Psoas muscle (tissue), 7 donors: ENCODE measurements at regions not wholly inside any gene's neighbourhood (a gene's known extent, or its start where the extent isn't known, plus 50 kb on each side); places are given as distances from the start of the nearest gene placed in this dataset.

ENCODE experiments used
- ATAC-seq, 4 donors: fragments of 200-7000 bp; cut with Tn5 transposase; one replicate each; pipeline ENCODE4 v1.9.1; 2020; ENCODE audit warnings: moderate library complexity in 3 of 4, mild to moderate bottlenecking in 2 of 4
- DNase-seq, 2 donors: peaks; one replicate each; pipeline ENCODE4 v3.0.0-alpha.2; 2020
- H3K27ac ChIP-seq: fragments of 200-600 bp; one replicate; pipeline ENCODE4 v1.8.0; 2022
- H3K27me3 ChIP-seq, 3 donors: fragments of 200-600 bp in 1 of 3; one replicate each; pipeline versions ENCODE4 v1.6.1 to v1.8.0; 2013 to 2022; ENCODE audit warnings: low read length in 2 of 3, mild to moderate bottlenecking in 2 of 3, moderate library complexity in 1 of 3; ENCODE audit not compliant: insufficient read depth in 3 of 3
- H3K36me3 ChIP-seq, 2 donors: fragments of 200-600 bp in 1 of 2; one replicate each; pipeline versions ENCODE4 v1.6.1 to v1.8.0; 2013 to 2022; ENCODE audit warnings: low read depth in 1 of 2, mild to moderate bottlenecking in 1 of 2, moderate library complexity in 1 of 2; ENCODE audit not compliant: insufficient read depth in 1 of 2
- H3K4me1 ChIP-seq: fragments of 200-600 bp; one replicate; pipeline ENCODE4 v1.8.0; 2022
- H3K4me3 ChIP-seq: fragments of 200-600 bp; one replicate; pipeline ENCODE4 v1.8.0; 2022; ENCODE audit warnings: mild to moderate bottlenecking
- H3K9me3 ChIP-seq: fragments of 200-600 bp; one replicate; pipeline ENCODE4 v1.8.0; 2022
- CTCF ChIP-seq: fragments of 200-600 bp; IDR thresholded peaks from one replicate; pipeline ENCODE4 v1.8.0; 2022; ENCODE audit warnings: antibody characterized with exemption
- WGBS, 3 donors: extraction: QIAGEN DNeasy Blood & Tissue Kit; methylation state at CpG; one replicate each; pipeline versions ENCODE4 v1.1.6 to v1.1.7; 2013; 5-methylcytosine and 5-hydroxymethylcytosine counted together
- intact Hi-C, 2 donors: fragments of 100-400 bp; cut with DNase I; formaldehyde crosslinking; loops; one replicate each; pipeline versions ENCODE4 v1.11.0 to v1.14.2; 2022
- donor health status: healthy with polysubstance abuse.
- donor health status: DM: no; HTN: no; CAD: no; lungs with moderate emphysema.
- donor health status: Bipolar disorder and iron deficiency.
- donor health status: healthy.
- donor health status: DM: yes; HTN: yes; CAD: no.
- donor health status: DM: no; HTN: no; CAD: no.
- donor health status: DM: yes; HTN: yes; CAD: no.

DNA sequence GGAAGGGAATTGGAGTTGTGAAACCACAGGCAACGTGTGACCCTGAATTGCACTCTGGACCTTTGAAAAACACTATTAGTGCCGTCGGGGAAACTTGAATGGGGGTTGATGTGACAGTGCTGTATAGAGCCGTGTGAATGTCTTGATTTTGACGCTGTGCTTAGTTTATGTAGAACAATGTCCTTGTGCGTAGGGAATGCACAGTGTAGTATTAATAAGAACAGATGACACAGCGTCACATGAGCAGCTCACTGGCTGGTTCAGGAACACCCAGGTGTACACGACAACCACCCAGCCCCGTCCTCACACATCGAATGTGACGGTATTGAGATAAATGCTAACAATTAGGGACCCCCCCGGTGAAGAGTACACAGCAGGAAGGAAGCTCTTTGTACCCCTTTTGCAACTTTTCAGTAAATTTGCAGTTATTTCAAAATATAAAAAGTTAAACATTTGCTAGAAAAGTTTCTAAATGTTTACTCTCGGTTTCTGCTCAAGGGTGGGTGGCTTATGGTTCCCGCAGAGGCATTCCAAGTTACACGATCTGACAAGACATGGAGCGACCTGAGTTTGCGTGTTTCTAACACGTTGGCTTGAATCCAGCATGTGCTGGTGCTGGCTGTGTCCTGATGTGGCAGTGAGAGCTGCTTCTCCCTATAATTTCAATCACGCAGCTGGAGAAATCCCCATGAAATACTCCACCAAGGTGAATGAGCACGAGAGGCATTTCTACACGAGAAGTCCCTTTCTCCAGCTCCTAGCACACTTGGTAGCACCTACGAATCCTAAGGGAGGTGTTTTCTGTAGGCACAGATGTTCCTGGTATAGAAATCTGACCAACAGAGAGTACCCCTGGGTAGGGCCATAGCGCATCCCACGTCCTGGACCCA, 208.0 kb upstream of the EXOC2 start:
- H3K4me1 ChIP-seq, result peaks cover 6% of the 10 kb centered on the region
- H3K9me3 ChIP-seq, result no peaks in the 10 kb centered on the region
- no peak for DNase-seq
- peak in 2 of 4 donors; percentile 57 to 61 for ATAC-seq
- peak overlapping the region; percentile 21 for H3K4me3 ChIP-seq
- peaks cover 0 to 2% (median 0%) of the 10 kb centered on the region in 3 donors for H3K27me3 ChIP-seq
- 43 to 55% (median 50%) methylated on average over 24 of the region's 24 CpGs for WGBS, 3 donors
- no peak overlapping the region for H3K27ac ChIP-seq
- no peaks in the 10 kb centered on the region for H3K36me3 ChIP-seq
- intact Hi-C loops, result no loop called here
- no peak for TF ChIP-seq CTCF

- H3K27me3 ChIP-seq, result peaks cover 0 to 2% (median 0%) of the 10 kb centered on the region in 3 donors
- DNase-seq (no peak), ATAC-seq (no peak)
- WGBS, 3 donors, result 78 to 85% (median 80%) methylated on average over 12 of the region's 12 CpGs
- no peaks in the 10 kb centered on the region for H3K9me3 ChIP-seq
- no peaks in the 10 kb centered on the region for H3K36me3 ChIP-seq
- no peak for TF ChIP-seq CTCF
- intact Hi-C loops, result no loop called here
- H3K4me3 ChIP-seq, result no peak overlapping the region
- no peak overlapping the region for H3K27ac ChIP-seq
- peaks cover 6% of the 10 kb centered on the region for H3K4me1 ChIP-seq
These were observed 204.7 kb upstream of the EXOC2 start for GRCh38 chr6:897528-898207.

DNA sequence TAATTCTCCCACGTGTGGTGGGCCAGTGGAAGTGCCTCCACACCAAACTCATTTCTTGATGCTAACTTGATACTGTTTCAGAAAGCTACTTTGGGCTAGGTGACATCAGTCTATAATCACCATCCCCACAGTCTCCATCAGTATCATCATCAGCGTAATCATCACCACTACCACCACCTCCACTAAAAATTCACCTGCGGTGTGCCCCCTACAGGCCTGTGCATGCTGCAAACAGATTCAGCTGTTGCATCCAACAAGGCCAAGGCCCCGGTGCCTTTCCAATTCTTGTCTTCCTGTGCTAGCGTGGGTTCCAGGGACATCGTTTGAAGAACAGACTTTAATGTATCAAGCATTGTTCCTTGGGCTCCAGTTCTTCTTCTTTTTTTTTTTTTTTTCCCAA, 201.3 kb upstream of the EXOC2 start:
- intact Hi-C loops, result no loop called here
- Histone ChIP-seq H3K36me3 (no peaks in the 10 kb centered on the region), H3K27me3 (peaks cover 0 to under 1% (median 0%) of the 10 kb centered on the region in 3 donors), H3K4me3 (no peak overlapping the region), H3K4me1 (no peaks in the 10 kb centered on the region), H3K27ac (no peak overlapping the region), H3K9me3 (no peaks in the 10 kb centered on the region)
- TF ChIP-seq CTCF, result no peak
- 72 to 77% (median 74%) methylated on average over 6 of the region's 6 CpGs for WGBS, 3 donors
- DNase-seq (no peak), ATAC-seq (no peak)

- WGBS, 3 donors, result 69 to 79% (median 70%) methylated on average over 6 of the region's 6 CpGs
- Histone ChIP-seq H3K4me1 (no peaks in the 10 kb centered on the region), H3K9me3 (no peaks in the 10 kb centered on the region), H3K4me3 (no peak overlapping the region), H3K27ac (no peak overlapping the region), H3K27me3 (no peaks in the 10 kb centered on the region), H3K36me3 (no peaks in the 10 kb centered on the region)
- DNase-seq, result no peak
- intact Hi-C loops, result no loop called here
- TF ChIP-seq CTCF, result no peak
- ATAC-seq, result no peak
These were observed 198.1 kb upstream of the EXOC2 start for GRCh38 chr6:890995-891394.
